GM19455 (cell line): ENCODE measurements at regions not wholly inside any gene's neighbourhood (a gene's known extent, or its start where the extent isn't known, plus 50 kb on each side); places are given as distances from the start of the nearest gene placed in this dataset.

ENCODE experiments used
- ATAC-seq: cut with Tn5 transposase; IDR thresholded peaks from one replicate; pipeline ENCODE4 v1.9.1; 2021; ENCODE audit not compliant: unreplicated experiment

DNA sequence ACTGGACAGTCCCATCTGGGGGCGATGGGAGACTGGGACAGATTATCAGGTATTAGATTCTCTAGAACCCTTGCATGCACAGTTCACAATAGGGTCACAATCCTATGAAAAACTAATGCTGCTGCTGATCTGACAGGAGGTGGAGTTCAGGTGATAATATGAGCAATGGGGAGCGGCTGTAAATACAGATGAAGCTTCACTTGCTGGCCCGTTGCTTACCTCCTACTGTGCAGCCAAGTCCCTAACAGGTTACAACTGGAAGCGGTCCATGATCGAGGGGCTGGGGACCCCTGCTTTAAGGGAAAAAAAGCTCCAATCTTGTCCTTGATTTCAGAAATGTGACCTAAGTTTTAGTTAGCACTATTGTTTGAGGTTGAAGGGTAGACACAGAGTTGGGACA lies 175.2 kb downstream of the ZNF330 start:
- ATAC-seq: no peak

DNA sequence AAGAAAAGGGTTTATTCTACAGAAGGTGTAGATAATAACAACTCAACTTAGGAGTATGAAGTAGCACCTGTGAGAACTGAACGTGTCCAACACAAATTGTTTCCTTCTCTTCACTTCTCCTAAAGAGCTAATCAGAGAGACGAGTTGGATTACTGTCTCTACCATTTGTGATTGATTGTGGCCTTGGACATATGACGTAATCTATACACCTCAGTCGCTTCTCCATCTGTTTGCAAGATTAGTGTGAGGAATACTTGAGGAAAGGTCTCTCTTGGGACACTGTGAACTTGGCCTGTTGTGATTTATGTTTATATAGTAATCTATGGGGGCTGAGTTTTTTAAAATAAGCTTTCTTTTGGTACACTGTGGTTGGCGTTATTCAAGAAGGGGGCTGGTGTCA lies 182.0 kb downstream of the ZNF330 start:
- no peak for ATAC-seq

DNA sequence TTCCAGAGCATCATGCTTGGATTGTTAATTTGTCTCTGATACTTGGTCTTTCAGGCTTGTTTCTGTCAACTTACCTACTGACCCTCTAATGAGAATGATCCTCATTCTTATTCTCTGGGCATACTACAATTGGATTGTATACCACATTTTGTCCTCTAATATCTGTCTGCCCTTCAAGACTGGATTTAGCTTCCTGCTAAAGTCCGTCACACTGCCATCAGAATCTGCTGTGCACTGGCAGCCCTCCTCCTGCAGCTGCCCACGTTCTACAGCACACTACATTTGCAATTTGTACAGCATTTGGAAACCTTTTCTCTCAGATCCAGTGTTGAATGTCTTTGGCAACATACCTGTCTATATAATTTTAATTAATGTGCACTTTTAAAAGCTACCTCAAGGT lies 183.1 kb downstream of the ZNF330 start:
- no peak for ATAC-seq

DNA sequence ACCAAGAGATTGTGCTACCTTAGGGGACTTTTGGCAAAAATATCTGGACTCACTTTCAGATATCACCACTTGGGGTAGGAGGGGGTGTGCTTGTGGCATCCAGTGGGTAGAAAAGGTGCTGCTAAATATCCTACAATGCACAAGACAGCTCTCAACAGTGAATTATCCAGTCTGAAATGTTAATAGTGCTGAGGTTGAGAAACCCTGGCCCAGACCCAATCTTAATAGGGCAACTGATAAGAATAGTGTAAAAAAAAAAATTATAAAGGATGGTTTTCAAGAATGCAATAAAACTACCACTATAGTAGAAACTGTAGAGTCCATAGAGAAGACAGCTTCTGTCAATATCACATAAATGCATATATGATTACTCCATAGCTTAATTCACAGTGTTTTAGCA lies 185.5 kb downstream of the ZNF330 start:
- ATAC-seq: no peak

DNA sequence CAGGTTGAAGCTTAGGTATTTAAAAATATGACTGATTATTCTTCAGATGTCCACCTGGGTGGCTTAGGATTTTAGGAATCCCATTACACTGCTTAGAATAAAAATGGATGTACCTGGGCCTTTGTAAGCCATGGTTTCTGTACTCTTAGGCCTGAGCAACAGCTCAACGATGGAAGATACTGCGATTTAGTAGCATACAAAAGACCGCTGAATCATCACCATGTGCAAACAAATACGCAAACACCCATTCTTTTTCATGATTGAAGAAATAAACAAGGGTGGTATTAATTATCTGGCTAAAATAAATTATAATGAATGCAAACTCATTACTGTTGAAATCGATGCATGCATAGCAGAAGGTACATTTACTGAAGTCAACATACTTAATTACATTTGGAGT lies 188.9 kb downstream of the ZNF330 start:
- no peak for ATAC-seq

DNA sequence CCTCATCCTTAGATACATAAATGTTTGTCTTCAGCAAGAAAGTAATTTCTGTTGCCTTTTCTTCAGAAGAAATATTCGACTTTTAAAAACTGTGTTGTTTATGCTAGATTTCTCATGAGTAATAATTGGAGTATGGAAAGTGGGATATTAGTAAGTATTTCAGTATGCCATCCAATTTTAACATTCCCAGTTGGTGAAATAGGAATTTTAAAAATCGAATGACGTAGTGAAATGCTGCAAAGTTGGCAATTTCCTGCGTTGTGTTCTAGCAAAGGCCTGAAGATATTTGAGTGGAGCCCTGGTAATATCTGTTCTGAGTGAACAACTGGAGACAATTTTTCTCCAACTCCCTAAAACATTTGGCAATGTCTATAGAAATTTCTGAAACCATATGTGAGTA lies 190.1 kb downstream of the ZNF330 start:
- no peak for ATAC-seq

DNA sequence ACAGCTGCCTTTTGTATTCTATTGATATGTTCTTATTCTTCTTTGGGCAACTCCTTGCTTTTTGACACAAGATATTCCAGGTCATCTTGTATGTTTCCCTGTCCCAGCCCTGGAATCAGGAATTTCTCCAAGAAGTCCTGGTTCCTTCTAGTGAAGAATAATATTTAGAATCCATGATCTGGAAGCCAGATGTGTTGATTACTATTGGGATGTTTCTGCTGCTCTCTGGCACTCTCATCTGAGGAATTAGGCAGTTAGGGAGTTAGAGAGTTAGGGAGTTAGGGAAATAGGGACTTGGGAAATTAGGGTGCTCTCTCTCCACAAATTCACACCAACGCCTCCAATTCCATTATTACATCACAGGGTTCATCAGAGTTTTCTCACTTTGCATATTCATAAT lies 191.2 kb downstream of the ZNF330 start:
- no peak for ATAC-seq

DNA sequence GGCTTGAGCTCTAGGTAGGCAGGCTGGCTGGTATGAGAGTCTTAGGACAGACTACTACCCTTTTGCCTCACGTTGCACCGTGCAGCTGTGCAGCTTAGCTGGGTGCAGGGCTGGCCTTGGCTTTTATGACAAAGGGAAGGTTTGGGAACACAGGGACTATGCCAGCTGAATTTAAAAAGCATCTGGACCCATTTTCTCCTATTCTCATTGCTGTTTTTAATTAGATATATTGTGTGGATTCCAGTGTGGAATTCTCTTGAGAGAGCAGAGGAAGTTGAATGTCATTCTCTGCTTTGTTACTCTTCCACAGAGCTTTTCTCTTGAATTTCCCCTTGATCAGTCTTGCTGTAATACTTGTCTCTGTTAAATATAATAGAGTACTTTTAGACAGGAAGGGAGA lies 192.7 kb downstream of the ZNF330 start:
- ATAC-seq: no peak

DNA sequence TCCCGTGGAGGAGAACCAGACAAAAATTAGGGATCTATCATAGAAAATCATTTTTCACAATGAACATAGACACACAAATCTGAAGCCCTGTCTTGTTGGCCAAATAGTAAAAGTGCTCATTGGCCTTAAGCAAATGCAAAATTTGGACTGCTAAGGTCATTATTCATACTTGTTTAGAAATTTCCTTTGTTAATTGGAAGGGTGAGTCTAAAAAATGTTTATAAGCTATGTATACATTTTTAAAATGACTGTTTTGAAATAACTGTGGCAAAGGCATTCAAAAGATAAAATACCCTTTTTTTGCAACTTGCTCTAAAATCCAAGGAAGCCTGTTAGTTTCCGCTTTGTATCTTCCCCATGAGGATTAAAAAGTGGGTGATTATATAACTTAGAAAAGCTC lies 195.0 kb downstream of the ZNF330 start:
- no peak for ATAC-seq

DNA sequence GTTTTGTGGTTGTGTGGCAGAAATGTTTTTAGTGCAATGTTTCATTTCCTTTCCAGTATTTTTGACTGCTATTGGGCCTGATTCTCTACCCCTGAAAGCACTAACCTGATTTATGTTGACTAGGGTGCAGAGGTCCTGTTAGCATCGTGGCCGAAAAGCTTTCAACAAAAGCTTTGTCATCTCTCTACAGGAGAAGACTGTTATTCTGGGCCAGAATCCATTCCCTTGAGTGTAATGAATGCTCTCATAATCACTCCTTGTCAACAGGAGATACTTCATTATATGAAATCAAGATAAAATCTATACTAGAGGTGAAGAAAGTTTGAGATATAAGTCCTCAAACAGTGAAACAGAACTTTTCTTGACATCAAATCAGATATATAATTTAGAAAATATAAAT lies 195.5 kb downstream of the ZNF330 start:
- ATAC-seq: no peak

DNA sequence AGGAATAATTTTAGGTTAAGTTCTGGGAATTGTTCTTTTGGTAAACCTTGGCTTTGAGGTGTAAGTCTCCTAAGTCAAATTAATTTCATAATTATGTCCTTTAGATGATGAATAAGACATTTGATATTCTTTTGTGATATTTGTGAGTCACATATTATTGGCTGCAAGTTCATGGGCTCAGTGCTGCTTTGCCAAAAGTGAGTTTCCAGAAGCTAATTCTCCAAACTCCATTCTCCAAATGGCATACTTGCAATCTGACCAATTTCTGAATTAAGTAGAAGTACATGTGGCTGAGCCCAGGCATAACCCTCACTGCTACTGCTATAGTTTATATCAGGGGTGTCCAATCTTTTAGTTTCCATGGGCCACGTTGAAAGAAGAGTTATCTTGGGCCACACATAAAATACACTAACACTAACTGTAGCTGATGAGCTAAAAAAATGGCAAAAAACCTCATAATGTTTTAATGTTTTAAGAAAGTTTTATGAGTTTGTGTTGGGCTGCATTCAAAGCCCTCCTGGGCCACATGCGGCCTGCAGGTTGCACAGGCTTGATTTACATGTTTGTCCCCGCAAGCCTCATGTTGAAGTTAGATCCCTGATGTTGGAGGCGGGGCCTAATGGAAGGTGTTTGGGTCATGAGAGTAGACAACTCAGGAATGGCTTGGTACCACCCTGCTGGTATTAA lies 196.1 kb downstream of the ZNF330 start:
- ATAC-seq: no peak

DNA sequence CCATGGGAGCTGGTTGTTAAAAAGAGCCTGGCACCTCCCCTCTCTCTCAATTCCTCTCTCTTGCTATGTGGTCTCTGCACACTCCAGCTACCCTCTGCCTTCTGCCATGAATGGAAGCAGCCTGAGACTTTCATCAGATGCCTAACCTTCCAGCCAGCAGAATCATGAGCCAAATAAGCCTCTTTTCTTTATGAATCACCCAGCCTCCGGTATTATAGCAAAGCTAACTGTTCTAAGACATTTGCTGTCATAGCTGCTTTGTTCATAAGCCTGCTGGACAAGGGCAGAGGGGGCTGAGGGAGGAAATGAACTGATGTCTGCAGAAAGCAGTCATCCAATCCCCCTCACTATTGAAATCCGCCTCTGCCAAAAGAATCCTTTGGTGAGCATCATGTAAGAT lies 196.7 kb downstream of the ZNF330 start:
- ATAC-seq: no peak

DNA sequence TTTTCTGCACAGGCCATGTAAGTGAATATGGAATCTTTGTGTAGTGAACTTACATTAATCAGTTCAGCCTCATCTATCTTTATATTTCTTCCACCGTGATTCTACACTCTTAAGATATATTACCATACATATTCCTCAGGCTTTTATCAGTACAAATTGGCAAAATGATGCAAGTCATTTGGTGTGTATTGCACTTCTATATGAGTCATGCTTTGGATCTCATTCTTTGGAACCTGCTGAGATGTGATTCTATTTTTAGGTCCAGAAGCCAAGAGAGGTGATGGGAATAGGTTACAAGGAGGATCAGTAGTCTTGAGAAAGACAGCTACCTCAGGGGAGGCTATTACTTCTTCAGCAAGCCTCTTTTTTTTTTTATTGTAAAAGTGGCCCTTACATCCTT lies 204.4 kb downstream of the ZNF330 start:
- no peak for ATAC-seq

DNA sequence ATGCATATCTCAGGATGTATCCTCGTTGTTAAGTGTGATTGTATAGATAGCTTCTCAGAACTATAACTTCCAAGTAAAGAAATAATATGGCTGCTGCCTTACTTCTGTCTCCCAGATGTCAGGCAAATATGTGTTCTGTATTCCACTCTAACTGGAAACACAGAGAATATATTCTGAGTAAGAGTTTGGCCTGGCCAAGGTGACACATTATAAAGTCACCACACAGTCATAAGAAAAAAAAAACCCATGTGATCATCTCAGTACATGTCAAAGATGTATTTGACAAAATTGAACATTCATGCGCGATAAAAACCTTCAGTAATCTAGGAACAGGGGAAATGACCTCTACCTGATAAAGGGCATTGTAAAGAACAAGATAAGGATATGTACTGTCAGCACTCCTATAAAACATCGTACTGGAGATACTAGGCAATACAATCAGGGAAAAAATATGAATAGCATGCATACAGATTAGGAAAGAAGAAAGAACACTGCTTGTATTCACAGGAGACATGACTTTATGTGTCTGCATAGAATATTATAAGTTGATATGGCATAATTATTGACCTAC lies 207.1 kb downstream of the ZNF330 start:
- ATAC-seq: no peak

DNA sequence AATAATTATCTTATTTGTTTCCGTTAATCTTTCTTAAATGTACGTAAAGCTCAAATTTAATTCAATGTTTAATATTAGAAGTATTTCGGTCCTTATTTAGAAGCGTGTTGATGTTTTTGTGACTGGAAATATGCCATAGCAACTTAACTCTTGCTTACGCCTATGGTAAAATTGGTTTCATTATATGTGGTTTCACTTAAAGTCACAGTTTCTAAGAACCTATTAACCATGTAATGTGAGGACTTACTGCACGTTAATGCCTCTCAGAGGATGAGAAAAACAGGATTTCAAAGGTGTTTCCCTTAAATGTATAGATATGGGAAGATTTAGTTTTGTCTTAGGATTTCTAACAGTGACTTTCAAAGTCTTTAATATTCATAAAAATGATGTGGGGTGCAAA lies 206.4 kb upstream of the IL15 start:
- no peak for ATAC-seq

DNA sequence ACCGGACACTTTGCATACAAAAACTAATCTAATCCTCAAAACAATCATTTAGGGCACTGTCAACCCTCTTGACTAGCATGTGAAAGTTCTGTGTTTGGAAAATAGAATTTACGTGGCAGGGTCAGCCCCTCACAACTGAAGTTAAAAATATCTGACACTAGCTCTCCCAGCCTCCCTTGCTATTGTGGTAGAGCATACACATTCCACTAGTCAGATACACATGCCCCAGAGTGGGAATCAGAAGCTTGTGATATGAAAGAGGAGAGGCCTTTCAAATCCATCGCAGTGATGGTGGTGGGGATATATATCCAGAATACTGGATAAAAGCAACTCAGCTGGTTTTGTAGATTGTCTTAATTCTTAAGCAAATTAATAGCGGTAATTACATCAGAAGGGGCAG lies 205.7 kb upstream of the IL15 start:
- no peak for ATAC-seq

DNA sequence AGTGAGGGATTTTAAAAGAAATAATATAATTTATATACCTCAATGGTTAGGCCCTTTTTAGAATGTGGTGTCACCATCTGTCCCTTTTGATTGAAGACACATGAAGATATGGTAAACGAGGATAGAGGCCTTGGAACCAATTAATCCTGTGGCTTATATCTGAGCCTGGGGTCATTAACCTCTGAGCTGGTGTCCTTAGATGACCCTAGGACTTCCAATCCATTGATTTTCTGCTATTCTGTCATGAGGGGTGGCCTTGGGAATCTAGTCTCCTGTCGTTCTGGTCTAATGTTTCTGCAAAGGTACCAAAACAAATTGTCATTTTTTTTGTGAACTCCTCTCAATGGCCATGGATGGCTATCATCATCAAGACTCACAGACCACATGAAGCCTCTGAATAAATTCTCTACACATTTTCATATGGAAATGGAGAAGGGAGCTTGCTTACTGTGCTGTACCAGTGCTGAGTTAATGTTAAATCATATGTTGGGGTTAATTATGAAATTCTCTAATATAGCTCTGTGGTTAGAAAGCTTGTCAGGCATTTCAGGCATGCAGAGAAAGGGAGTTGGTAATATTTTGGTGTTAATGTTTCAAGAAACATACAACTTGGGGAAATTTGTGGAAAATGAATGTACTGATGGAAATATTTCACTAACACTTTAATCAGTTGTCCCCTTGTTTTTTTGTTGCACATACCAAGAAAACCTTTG lies 204.2 kb upstream of the IL15 start:
- no peak for ATAC-seq

DNA sequence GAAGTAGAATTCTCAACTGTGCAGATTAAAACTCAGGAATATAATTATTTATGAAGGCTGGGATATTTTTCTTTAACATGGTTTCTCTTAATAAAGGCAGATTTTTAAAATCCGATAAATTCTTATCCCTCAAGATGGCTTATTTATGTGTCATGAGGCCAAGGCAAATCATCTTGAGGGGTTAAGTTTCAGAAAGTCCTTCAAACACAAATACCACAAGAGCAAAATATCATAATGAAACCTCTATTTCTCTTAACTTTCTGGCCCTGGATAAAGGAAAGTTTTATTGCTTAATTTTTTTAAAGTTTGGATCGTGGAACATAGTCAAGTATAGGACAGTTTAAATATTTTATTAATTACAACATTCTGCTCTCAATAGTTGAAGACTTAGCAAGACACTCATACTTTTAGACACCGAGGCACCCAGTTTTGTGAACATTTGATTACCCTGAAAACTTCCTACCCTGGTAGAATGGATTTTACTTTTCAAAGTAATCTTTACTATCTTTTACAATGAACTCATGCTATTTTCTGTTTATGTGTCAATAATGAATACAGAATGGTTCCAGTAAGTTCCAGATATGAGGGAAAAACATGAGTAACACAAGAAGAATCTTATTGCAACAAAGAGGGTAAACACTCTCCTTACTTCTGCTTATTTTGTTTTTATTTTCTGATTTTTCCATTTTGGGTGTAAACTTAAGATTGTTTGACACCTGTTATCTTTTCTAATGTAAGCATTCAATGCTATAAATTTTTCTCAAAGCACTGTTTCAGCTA lies 200.7 kb upstream of the IL15 start:
- no peak for ATAC-seq

DNA sequence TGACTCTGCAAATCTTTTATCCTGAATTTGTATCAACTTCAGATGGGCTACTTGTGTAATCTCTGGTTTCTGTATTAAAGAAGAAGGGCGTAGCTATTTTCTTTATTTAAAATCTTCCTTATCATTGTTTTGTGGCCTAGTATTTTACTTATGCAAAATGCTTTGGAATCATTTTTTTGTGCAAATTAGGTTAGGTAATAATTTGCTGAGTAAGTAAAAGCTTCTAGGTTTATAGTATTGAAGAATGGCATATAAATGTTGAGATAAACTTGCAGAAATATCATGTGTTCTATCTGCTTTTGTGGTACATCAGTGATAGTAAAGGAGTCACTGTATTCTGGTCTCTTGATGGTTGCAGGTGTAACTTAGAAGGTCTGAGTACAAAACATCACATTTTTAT lies 197.2 kb upstream of the IL15 start:
- no peak for ATAC-seq

DNA sequence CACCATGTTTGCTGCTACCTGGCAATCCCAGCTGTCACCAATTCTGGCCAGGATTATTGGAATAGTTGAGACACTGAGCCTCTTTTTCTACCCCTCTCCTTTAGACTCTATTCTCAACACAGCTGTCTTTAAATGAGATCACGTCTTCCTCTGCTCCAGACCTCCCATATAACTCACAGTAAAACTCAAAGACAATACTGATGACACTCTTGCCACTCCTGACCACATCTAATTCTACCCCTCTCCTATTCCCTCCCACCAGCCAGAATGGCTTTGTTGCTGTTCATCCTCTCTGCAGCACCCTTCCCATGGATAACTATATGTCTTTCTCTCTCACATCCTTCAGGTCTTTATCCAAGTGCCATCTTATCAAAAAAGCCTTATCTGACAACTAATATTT lies 188.6 kb upstream of the IL15 start:
- ATAC-seq: no peak

DNA sequence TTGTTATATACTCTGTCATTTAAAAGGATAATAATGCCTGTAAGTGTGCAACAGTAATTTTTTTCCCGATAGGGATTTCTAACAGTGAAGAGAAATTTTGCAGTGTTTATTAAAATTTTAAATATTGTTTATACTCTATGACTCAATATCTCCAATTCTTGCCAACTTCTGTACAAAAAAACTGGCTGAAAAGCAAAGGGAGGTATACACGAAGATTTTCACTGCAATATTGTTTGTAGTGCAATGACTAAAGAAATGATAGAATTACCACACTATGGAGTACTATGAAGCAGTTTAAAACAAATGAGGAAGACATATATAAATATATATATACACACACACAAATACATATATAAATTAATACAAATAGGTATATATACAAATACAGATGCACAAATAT lies 187.9 kb upstream of the IL15 start:
- no peak for ATAC-seq

DNA sequence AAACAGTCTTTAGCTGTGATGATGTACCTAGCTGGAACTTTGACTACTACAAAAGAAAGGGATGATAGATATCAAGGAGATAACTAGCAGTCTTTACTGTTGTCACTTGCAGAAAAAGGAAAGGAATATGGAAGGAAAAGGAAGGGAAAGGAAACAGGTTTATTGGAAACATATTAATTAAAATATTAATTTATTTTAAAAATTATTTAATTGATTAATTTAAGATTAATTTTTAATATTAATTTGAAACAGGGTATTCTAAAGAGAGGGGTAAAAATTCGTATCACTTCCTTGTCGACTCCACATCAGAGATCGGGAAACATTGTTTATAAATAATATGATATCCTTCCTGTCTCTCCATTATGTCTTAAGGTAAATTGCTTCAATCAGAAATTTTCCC lies 186.5 kb upstream of the IL15 start:
- no peak for ATAC-seq
